H9 (cell line): ENCODE measurements at regions not wholly inside any gene's neighbourhood (a gene's known extent, or its start where the extent isn't known, plus 50 kb on each side); places are given as distances from the start of the nearest gene placed in this dataset.

ENCODE experiments used
- DNase-seq: peaks from one replicate; pipeline ENCODE4 v3.0.0-alpha.2; 2017
- H2AFZ ChIP-seq: one replicate; pipeline ENCODE4 v1.6.1; 2013; ENCODE audit warnings: mild to moderate bottlenecking, low read length, control low read depth, moderate library complexity
- H2AK5ac ChIP-seq: 2 replicates; pipeline ENCODE4 v1.6.1; 2013; ENCODE audit warnings: low read length, control low read depth, mixed read lengths; ENCODE audit not compliant: insufficient read length
- H2BK120ac ChIP-seq: one replicate; pipeline ENCODE4 v1.6.1; 2013; ENCODE audit warnings: low read depth, mild to moderate bottlenecking, low read length, control low read depth, inconsistent platforms; ENCODE audit not compliant: poor library complexity, severe bottlenecking
- H2BK12ac ChIP-seq: 2 replicates; pipeline ENCODE4 v1.6.1; 2013; ENCODE audit warnings: low read length, control low read depth, mixed read lengths, low read depth; ENCODE audit not compliant: insufficient read length
- H2BK15ac ChIP-seq: 2 replicates; pipeline ENCODE4 v1.6.1; 2013; ENCODE audit warnings: low read depth, low read length, control low read depth
- H2BK20ac ChIP-seq: one replicate; pipeline ENCODE4 v1.6.1; 2013; ENCODE audit warnings: low read depth, mild to moderate bottlenecking, low read length, control low read depth, inconsistent platforms; ENCODE audit not compliant: poor library complexity, severe bottlenecking
- H2BK5ac ChIP-seq: 2 replicates; pipeline ENCODE4 v1.6.1; 2013; ENCODE audit warnings: low read length, control low read depth, mixed read lengths; ENCODE audit not compliant: insufficient read length
- H3K14ac ChIP-seq: 2 replicates; pipeline ENCODE4 v1.6.1; 2013; ENCODE audit warnings: low read length, control low read depth; ENCODE audit not compliant: insufficient read depth
- H3K18ac ChIP-seq: 2 replicates; pipeline ENCODE4 v1.6.1; 2013; ENCODE audit warnings: low read depth, mild to moderate bottlenecking, mixed read lengths, low read length, control low read depth; ENCODE audit not compliant: insufficient read length
- H3K23ac ChIP-seq: 2 replicates; pipeline ENCODE4 v1.6.1; 2013; ENCODE audit warnings: low read length, control low read depth, mixed read lengths, low read depth; ENCODE audit not compliant: insufficient read length
- H3K23me2 ChIP-seq: 2 replicates; pipeline ENCODE4 v1.6.1; 2013; ENCODE audit warnings: low read depth, mild to moderate bottlenecking, mixed read lengths, low read length, control low read depth; ENCODE audit not compliant: insufficient read length, poor library complexity, severe bottlenecking
- H3K27ac ChIP-seq: 2 replicates; pipeline ENCODE4 v1.5.1; 2013; ENCODE audit warnings: low read length, control low read depth, mixed read lengths, low read depth; ENCODE audit not compliant: insufficient read length
- H3K27me3 ChIP-seq: 2 replicates; pipeline ENCODE4 v1.6.1; 2013; ENCODE audit warnings: low read length, control low read depth, inconsistent platforms; ENCODE audit not compliant: insufficient read depth
- H3K4ac ChIP-seq: 2 replicates; pipeline ENCODE4 v1.6.1; 2013; ENCODE audit warnings: low read depth, mild to moderate bottlenecking, control low read depth, inconsistent platforms, low read length, moderate library complexity
- H3K4me1 ChIP-seq: 2 replicates; pipeline ENCODE4 v1.6.1; 2013; ENCODE audit warnings: low read length, control low read depth, inconsistent platforms; ENCODE audit not compliant: insufficient read depth
- H3K4me2 ChIP-seq: 2 replicates; pipeline ENCODE4 v1.6.1; 2013; ENCODE audit warnings: low read length, control low read depth, mixed read lengths; ENCODE audit not compliant: insufficient read length, insufficient read depth
- H3K56ac ChIP-seq: 2 replicates; pipeline ENCODE4 v1.6.1; 2013; ENCODE audit warnings: low read depth, mild to moderate bottlenecking, mixed read lengths, low read length, control low read depth; ENCODE audit not compliant: insufficient read length
- H3K79me1 ChIP-seq: 2 replicates; pipeline ENCODE4 v1.6.1; 2013; ENCODE audit warnings: low read depth, mild to moderate bottlenecking, moderate library complexity, low read length, control low read depth, inconsistent platforms; ENCODE audit not compliant: insufficient read depth, poor library complexity, severe bottlenecking
- H3K79me2 ChIP-seq: 2 replicates; pipeline ENCODE4 v1.6.1; 2013; ENCODE audit warnings: low read length, control low read depth, inconsistent platforms; ENCODE audit not compliant: insufficient read depth
- H3K9ac ChIP-seq: 2 replicates; pipeline ENCODE4 v1.6.1; 2013; ENCODE audit warnings: low read length, control low read depth, mixed read lengths; ENCODE audit not compliant: insufficient read length; ENCODE audit errors: extremely low read depth
- H3K9me3 ChIP-seq: one replicate; pipeline ENCODE4 v1.6.1; 2013; ENCODE audit warnings: low read depth, low read length, inconsistent platforms; ENCODE audit not compliant: control insufficient read depth
- H3T11ph ChIP-seq: one replicate; pipeline ENCODE4 v1.6.1; 2013; ENCODE audit warnings: mild to moderate bottlenecking, low read length, control low read depth, inconsistent platforms
- H4K20me1 ChIP-seq: one replicate; pipeline ENCODE4 v1.6.1; 2013; ENCODE audit not compliant: control insufficient read depth, insufficient read length, insufficient read depth
- H4K5ac ChIP-seq: 2 replicates; pipeline ENCODE4 v1.6.1; 2013; ENCODE audit warnings: low read depth, mild to moderate bottlenecking, mixed read lengths, low read length, control low read depth; ENCODE audit not compliant: insufficient read length
- H4K8ac ChIP-seq: replicated peaks from 2 replicates; pipeline ENCODE4 v1.6.1; 2013; ENCODE audit warnings: low read length, control low read depth, mixed read lengths, low read depth; ENCODE audit not compliant: insufficient read length
- H4K91ac ChIP-seq: 2 replicates; pipeline ENCODE4 v1.6.1; 2013; ENCODE audit warnings: low read depth, mild to moderate bottlenecking, moderate library complexity, mixed read lengths, low read length, control low read depth; ENCODE audit not compliant: insufficient read length
- H3K27ac Mint-ChIP-seq, 3 experiments: 2 replicates in 2 of 3; 3 replicates in 1 of 3; pipeline ENCODE4 v1.8.0; 2020 to 2021; ENCODE audit warnings: mixed read lengths in 3 of 3, mild to moderate bottlenecking in 1 of 3, moderate library complexity in 1 of 3
- H3K27me3 Mint-ChIP-seq: 2 replicates; pipeline ENCODE4 v1.8.0; 2021; ENCODE audit warnings: low read depth, mild to moderate bottlenecking, moderate library complexity, mixed read lengths
- H3K36me3 Mint-ChIP-seq, 3 experiments: 2 replicates in 2 of 3; 3 replicates in 1 of 3; pipeline ENCODE4 v1.8.0; 2020 to 2021; ENCODE audit warnings: low read depth in 3 of 3, mixed read lengths in 3 of 3; ENCODE audit not compliant: insufficient read depth in 1 of 3
- H3K4me1 Mint-ChIP-seq, 2 experiments: 2 replicates each; pipeline ENCODE4 v1.8.0; 2020; ENCODE audit warnings: mixed read lengths in 2 of 2
- H3K4me3 Mint-ChIP-seq, 2 experiments: 2 replicates in 1 of 2; 3 replicates in 1 of 2; pipeline ENCODE4 v1.8.0; 2020 to 2021; ENCODE audit warnings: mild to moderate bottlenecking in 2 of 2, mixed read lengths in 2 of 2, moderate library complexity in 1 of 2
- H3K9me3 Mint-ChIP-seq, 2 experiments: 2 replicates in 1 of 2; 3 replicates in 1 of 2; pipeline ENCODE4 v1.8.0; 2020; ENCODE audit warnings: mild to moderate bottlenecking in 2 of 2, mixed read lengths in 2 of 2, moderate library complexity in 1 of 2
- CTCF ChIP-seq: fragments of 200-600 bp; sonication (generic); conservative IDR thresholded peaks from 3 replicates; pipeline ENCODE4 v1.8.0; 2021; ENCODE audit warnings: antibody characterized with exemption, mild to moderate bottlenecking
- WGBS: extraction: QIAGEN DNeasy Blood & Tissue Kit; methylation state at CpG from one replicate; pipeline ENCODE4 v1.1.7; 2013; ENCODE audit warnings: missing lambda C conversion rate, low lambda C conversion rate, mixed read lengths; ENCODE audit not compliant: insufficient read length; ENCODE audit errors: extremely low coverage; 5-methylcytosine and 5-hydroxymethylcytosine counted together

- Histone ChIP-seq H2BK20ac (no peak overlapping the region), H4K5ac (no peak overlapping the region), H2BK5ac (no peak overlapping the region), H3K4me1 (no peaks in the 10 kb centered on the region), H2BK120ac (no peak overlapping the region), H3K27me3 (no peaks in the 10 kb centered on the region), H3K23me2 (no peaks in the 10 kb centered on the region), H3K4ac (no peak overlapping the region), H4K20me1 (no peaks in the 10 kb centered on the region), H3K9ac (no peak overlapping the region), H3K79me2 (no peaks in the 10 kb centered on the region), H2AK5ac (no peak overlapping the region), H2BK15ac (no peak overlapping the region), H3K9me3 (peaks cover 18% of the 10 kb centered on the region), H3K18ac (no peak overlapping the region), H3K4me2 (no peak overlapping the region), H2AFZ (no peak overlapping the region), H4K91ac (no peak overlapping the region), H3K14ac (no peak overlapping the region), H3K23ac (no peak overlapping the region), H3T11ph (no peak overlapping the region), H3K79me1 (no peaks in the 10 kb centered on the region), H2BK12ac (no peak overlapping the region), H3K27ac (no peak overlapping the region), H4K8ac (no peak overlapping the region), H3K56ac (no peak overlapping the region)
- TF ChIP-seq CTCF, result no peak
- peaks cover 53 to 90% of the 10 kb centered on the region in 2 experiments for H3K9me3 Mint-ChIP-seq
- peaks cover 3% of the 10 kb centered on the region for H3K27me3 Mint-ChIP-seq
- no CpG with 5 or more reads among the region's 1 CpG for WGBS
- no peak overlapping the region for H3K27ac Mint-ChIP-seq
- no peak overlapping the region for H3K4me3 Mint-ChIP-seq
- no peak for DNase-seq
- H3K36me3 Mint-ChIP-seq, result peaks cover 0 to 13% (median 4%) of the 10 kb centered on the region in 3 experiments; a peak in 5 of 7 replicates
- H3K4me1 Mint-ChIP-seq, result no peaks in the 10 kb centered on the region
Observed at GRCh38 chrX:122913764-122914163, 270.3 kb upstream of the GRIA3 start.
